HG03432 (cell line): ENCODE measurements at regions not wholly inside any gene's neighbourhood (a gene's known extent, or its start where the extent isn't known, plus 50 kb on each side); places are given as distances from the start of the nearest gene placed in this dataset.

Experiments used
- ATAC-seq: cut with Tn5 transposase; IDR thresholded peaks from one replicate; pipeline ENCODE4 v1.9.1; 2021; ENCODE audit warnings: mild to moderate bottlenecking, moderate library complexity; ENCODE audit not compliant: unreplicated experiment

- ATAC-seq = no peak
These were observed 239.7 kb upstream of the HTR2A start for GRCh38 chr13:47136504-47136941.

GRCh38 chr13:47135800-47136503 lies 239.1 kb upstream of the HTR2A start:
- ATAC-seq = no peak

- no peak for ATAC-seq
These were observed 238.2 kb upstream of the HTR2A start for GRCh38 chr13:47134939-47135489.

- ATAC-seq = no peak
These were observed 236.2 kb upstream of the HTR2A start for GRCh38 chr13:47133011-47133445.

- ATAC-seq = no peak
These were observed 232.6 kb upstream of the HTR2A start for GRCh38 chr13:47129461-47129860.

DNA sequence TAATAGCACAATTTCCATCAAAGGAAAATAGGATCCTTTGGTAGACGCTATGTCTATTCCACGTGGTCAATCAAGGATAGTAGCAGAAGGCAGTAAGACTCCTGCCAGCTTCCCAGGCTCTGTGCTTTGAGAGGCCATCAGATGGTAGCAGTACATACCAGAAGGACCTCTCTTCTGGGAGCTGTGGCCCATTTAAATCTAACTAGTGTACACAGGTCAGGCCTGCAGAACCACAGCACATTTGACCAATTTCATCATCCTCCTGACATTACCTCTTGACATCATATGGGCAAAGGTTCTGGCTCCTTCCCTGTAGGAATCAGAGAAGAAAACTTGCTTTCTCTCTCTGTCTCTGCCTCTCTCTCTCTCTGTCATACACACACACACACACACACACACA lies 229.6 kb upstream of the HTR2A start:
- ATAC-seq = no peak

- no peak for ATAC-seq
These were observed 224.4 kb upstream of the HTR2A start for GRCh38 chr13:47121092-47121763.

- no peak for ATAC-seq
These were observed 223.4 kb upstream of the HTR2A start for GRCh38 chr13:47120282-47120681.

DNA sequence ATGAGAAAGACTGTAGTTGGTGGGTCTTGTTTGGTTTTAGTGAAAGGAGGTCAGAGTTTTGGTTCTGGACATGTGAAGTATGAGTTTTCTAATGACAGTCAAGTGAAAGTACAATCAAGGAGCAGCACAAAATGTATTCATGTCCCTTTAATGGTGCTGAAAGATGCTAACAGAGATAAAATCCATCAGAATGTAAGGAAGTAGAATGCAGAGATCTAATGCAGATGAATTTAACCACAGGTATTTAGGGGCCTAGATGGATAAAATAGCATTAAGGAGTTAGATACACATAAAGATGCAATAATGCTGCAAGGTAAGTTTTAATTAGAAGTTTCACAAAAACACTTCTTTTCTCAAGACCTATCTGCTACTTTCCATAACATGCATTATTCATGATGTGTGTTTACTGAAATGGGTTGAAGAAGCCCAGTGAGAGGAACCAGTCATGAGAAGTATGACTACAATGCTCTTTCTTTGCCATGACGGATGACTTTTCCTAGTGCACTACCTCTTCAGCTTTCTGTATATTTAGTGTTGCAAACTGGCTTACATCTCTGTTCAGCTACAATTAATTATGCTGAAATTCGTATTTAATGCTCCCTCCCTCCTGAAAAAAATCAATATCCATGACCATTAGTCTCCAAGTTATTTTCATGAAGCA lies 222.9 kb upstream of the HTR2A start:
- no peak for ATAC-seq

GRCh38 chr13:47117268-47117667 lies 220.4 kb upstream of the HTR2A start:
- ATAC-seq = no peak

DNA sequence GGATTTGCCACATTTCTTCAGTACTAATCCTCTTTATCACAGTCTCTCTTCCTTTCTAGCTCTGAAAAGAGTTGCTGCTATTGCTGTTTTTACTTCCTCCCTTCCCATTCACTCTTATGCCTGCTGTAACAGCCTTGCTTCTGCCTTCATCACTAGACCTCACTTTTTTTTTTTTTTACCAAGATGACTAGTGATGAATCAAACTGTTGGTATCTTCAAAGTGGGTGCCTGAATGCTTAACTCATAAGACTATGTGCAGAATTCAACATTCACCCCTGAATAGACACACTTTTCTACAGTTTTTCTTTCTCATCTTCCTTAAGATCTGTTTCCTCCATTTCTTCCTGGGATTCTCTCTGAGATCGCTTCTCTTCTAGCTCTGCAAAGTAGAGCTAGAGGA lies 217.2 kb upstream of the HTR2A start:
- no peak for ATAC-seq

DNA sequence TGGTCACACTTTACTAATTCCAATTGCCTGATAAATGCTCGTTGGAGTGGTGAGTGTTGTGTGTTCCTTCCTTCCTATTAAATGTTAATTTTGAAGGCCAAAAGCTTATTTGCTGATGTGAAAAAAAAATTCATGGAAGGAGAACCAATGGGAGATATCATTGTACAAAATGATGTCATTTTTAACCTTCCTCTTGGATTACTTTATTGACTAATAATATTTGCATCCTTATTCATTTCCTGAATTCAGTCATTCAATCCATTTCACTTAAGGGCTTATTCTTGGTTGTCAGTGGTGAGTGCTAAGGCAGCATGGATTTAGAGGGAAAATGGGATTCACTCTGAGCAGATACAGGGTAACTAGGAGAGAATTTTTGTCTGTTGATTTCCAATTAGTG lies 216.0 kb upstream of the HTR2A start:
- ATAC-seq = no peak

DNA sequence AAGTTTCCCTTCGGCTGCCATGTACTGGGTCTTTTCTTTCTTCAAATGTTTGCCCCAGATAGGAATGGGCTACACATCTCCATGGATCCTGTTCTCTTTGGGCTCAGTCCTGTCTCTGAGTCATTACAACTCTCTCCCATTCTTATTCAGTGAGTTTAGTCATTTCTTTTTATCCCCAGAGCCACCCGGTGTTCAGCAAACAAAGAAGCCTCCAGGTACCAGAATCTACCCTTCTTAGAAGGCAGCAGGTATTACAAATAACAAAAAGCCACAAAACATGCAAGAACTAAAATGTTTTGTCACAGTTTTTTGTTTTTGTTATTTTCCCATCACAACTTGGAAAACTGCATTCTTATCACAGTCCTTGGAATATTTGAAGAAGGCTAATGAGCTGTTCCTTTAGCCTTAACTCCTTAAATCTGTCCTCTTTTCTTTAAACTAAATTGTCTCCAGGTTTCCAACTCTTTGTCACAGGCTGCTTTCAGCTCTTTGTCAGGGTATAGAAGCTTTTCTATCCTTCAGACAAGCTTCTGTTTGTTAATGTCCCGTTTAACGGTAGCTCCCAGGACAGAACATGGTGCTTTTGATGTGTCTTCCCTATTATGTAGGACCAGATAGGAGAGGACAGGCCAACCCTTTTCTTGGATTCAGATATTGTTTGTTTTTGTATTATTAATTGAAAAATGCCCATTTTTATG lies 215.5 kb upstream of the HTR2A start:
- ATAC-seq = no peak

DNA sequence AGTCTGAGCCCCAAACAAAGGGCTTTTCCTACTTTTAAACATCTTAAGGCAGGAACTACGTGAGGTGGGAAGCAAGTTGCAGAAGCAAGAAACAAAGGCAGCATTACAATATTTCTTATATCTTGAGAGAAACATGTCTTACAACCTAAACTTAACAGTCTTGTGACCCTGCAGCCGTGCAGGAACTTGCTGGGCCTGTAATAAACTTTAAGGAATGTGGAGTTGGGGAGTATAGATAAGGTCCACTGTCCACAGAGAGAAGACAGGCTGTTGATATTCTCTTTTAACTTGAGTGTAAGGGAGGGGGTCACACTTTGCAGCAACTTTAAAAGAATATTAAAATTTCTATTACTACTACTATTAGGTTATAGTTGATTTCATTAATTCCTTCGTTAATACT lies 214.6 kb upstream of the HTR2A start:
- no peak for ATAC-seq

DNA sequence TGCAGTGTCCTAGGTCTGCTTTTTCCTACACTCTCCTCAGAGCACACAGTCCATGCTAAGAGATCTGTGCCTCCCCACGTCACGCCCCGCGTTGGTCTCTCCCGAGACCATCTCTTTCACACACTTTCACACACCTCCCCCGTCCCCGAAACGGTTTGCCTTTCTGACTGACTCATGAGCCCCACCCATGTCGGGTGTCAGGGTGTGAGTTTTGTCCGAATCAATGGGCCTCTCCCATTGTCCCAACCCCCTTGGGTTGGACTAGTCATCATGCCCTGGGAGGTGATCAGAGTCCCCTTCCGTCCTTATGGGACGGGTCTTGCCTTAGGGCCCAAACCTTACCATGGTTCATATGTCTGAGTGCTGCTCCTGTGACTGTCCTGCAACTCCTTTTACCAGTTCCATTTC lies 214.0 kb upstream of the HTR2A start:
- ATAC-seq = no peak

- no peak for ATAC-seq
These were observed 213.3 kb upstream of the HTR2A start for GRCh38 chr13:47110141-47110540.

DNA sequence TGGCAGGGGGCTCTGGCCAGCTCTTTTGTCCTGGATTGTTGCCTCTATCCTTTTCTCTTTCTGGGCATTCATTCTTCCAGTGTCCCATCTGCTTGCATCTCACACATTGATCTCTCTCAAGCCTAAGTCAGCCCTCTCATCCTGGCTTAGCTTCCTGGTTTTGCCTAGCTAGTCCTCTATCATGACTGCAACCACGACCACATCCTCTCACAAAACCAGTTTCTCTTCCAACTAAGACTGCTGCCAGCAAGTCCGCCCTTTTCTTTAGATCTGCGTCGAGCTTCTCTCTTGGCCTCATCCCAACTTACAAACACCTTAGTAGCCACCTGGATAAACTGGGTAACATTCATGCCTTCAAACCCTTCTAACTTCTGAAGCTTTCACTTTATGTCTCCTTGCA lies 212.2 kb upstream of the HTR2A start:
- peak; percentile 85 for ATAC-seq

GRCh38 chr13:47100214-47100853 lies 203.5 kb upstream of the HTR2A start:
- ATAC-seq = peak; percentile 93

- peak; percentile 98 for ATAC-seq
These were observed 198.0 kb upstream of the HTR2A start for GRCh38 chr13:47094734-47095434.

DNA sequence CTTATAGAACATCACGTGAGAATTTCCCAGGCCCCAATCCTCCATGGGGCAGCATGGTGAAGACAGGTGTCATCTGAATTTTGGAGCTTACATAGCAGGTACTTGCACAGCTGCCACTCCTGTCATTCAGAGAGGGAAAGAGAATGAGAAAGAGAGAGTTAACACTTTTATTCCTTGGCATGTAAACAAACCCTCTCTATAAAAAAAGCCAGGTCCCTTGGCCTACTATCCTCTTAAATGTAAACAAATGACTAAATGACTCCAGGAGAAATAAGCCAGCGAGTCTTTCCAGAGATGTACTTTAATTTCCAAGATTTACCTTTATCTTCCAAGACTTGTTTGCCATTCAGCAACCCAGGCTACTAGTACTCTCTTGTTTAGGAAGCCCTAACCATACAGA lies 195.3 kb upstream of the HTR2A start:
- no peak for ATAC-seq
